RPMI7951 (cell line): ENCODE measurements at regions not wholly inside any gene's neighbourhood (a gene's known extent, or its start where the extent isn't known, plus 50 kb on each side); places are given as distances from the start of the nearest gene placed in this dataset.
"Not testable (repeated sequence)": the region's sequence is repeated elsewhere in the genome, so short reads cannot be mapped to it uniquely, and the experiment has no call there.

Experiments
- DNase-seq: peaks from one replicate; pipeline ENCODE4 v3.0.0-alpha.2; 2012; ENCODE audit warnings: low read depth

- DNase-seq: no peak
Observed at GRCh38 chrX:47776292-47777006, 60.3 kb upstream of the ZNF81 start.

DNA sequence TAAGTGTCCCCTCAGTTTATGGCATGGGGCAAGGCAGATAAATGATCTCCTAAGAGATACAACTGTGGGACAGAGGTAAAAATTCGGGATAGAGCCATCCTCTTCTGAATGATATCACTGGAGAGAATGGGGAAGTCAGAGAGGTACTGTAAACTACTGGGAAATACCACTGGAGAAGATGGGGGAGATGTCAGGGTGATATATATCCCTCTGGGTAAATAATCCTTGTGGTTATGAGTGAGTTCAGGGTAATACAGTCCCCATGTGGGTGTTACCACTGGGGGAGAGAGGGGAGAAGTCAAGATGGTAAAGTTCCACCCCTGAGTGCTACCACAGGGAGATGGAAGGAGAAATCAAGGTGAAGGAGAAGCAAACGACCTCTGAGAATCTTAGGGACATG lies 63.9 kb upstream of the ZNF81 start:
- DNase-seq: no peak

GRCh38 chrX:47771473-47771872 lies 65.2 kb upstream of the ZNF81 start:
- DNase-seq: no peak

DNA sequence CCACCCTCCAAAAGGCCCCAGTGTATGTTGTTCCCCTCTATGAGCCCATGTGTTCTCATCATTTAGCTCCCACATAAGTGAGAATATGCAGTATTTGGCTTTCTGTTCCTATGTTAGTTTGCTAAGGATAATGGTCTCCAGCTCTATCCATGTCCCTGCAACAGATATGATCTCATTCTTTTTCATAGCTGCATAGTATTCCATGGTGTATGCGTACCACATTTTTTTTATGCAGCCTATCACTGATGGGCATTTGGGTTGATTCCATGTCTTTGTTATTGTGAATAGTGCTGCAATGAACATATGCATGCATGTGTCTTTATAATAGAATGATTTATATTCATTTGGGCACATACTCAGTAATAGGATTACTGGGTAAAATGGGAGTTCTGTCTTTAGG lies 73.9 kb upstream of the ZNF81 start:
- DNase-seq: not testable (repeated sequence)

DNA sequence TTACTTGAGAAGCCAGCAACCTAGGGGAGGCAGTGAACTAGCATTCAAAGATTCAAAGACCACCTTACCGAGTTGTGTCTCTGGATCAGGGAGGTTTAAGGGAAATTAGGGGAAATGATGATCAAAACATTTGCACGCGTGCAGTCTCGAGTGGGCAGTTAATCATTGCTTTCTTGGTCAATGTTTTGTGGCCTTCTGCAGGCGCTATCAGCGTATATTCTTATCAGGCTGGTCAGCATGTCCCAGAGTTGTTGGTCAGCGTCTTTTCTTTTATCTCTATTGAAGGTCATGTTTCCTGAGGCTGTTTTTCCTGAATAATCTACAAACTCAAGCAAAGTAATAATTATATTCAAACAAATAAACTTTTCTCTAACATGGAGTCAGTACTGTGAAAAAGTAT lies 84.0 kb upstream of the ZNF81 start:
- DNase-seq: no peak

DNA sequence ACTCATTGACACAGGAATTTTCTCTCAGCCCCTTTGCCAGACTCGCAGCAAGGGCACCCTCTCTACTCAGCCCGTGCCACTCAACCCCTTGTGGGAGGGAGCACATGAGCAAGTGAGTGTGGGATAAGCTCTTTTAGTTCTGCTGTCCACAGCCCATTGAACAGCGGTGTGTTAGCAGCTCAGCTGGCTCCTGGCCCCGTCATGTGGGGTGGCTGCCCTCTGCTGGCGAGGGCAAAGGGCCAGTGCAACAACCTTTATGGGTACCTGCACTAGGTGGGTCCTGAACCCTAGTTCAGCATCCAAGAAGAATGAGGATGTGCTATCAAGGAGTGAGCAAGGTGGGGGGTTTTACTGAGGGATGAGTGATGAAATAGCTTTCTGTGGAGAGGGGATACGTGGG lies 85.0 kb upstream of the ZNF81 start:
- DNase-seq: peak; percentile 18

GRCh38 chrX:47749185-47749967 lies 87.3 kb upstream of the ZNF81 start:
- DNase-seq: peak; percentile 39

DNA sequence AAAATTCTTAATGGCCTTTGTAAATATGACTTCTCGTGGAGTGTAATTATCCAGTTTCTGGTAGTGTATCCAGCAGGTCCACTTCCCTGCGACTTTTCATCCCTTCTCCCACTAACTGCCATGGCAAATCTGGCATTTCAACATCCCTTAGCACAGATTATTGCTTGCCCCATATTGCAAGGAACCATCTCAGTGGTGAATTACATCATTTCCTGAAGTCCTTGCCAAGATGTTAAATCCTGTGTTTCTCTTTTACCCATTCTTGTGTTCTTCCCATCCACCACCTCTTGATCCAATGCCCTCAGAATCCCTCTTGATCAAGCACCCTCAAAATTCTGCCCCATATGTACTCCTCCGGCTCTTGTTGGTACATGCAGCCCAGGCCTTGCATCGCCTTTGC lies 88.1 kb upstream of the ZNF81 start:
- no peak for DNase-seq

DNA sequence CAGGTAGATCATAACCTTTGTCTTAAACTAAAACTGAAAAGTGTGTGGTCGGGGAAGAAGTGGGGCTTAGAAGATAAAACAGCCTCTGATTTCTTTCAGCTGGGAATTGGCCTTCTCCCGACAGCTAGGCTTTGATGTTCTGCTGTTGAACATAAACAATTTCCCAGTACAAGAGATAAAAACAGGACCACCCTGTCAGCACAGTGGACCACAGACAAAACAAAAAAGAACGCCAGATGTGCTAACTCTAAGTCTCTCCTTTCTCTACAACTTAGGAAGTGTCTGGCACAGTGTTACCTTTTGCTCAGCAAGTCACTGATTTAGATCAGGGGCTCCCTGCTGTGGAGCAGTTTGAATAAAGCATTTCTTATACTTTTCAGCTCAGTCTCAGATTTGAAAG lies 87.5 kb upstream of the UXT start:
- DNase-seq: no peak

GRCh38 chrX:47745416-47745815 lies 86.4 kb upstream of the UXT start:
- no peak for DNase-seq

GRCh38 chrX:47743504-47743903 lies 84.5 kb upstream of the UXT start:
- peak; percentile 18 for DNase-seq

DNA sequence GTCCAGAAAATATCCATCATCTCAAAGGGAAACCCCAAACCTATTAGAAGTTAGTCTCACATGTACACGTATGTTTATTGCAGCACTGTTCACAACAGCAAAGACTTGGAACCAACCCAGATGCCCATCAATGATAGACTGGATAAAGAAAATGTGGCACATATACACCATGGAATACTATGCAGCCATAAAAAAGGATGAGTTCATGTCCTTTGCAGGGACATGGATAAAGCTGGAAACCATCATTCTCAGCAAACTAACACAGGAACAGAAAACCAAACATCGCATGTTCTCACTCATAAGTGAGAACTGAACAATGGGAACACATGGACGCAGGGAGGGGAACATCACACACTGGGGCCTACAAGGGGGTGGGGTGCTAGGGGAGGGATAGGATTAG lies 79.9 kb upstream of the UXT start:
- not testable (repeated sequence) for DNase-seq

DNA sequence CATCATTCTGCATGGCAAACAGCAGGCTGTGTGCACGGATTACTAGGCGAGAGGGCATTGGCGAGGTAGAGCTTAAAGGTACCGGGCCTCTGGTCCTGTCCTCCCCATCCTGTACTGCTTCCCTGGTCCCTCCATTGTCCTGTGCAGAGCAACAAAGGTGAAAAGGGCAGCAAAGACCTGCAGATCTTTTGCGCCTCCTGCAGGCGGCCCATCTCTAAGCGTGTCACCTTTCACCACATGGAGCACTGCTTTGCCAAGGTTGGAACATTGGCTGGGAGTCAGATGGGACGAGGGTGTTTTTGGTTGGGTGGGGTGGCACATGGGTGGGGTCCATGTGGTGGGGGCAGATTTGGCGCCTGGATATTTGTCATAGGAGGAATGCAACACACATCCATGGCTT lies 64.7 kb upstream of the UXT start:
- DNase-seq: peak; percentile 12

DNA sequence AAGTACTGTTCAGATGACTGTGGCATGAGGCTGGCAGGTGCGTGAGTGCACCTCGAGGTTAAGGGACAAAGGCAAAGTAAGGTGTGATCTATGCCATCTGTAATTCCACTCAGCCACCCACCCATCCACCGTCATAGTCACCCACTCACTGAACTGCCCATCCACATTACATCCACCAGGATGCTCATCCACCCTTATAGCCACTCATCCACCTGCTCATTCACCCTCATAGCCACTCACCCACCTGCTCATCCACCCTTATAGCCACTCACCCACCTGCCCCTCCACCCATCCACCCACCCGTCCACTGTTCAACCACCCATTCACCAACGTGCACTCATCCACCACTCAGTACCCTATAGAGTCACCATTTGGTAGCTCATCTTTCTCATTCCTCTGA lies 64.1 kb upstream of the UXT start:
- no peak for DNase-seq

GRCh38 chrX:47722260-47722659 lies 63.3 kb upstream of the UXT start:
- no peak for DNase-seq

- DNase-seq: not testable (repeated sequence)
Observed at GRCh38 chrX:47715078-47715477, 56.1 kb upstream of the UXT start.

GRCh38 chrX:47712675-47713074 lies 53.7 kb upstream of the UXT start:
- not testable (repeated sequence) for DNase-seq

DNA sequence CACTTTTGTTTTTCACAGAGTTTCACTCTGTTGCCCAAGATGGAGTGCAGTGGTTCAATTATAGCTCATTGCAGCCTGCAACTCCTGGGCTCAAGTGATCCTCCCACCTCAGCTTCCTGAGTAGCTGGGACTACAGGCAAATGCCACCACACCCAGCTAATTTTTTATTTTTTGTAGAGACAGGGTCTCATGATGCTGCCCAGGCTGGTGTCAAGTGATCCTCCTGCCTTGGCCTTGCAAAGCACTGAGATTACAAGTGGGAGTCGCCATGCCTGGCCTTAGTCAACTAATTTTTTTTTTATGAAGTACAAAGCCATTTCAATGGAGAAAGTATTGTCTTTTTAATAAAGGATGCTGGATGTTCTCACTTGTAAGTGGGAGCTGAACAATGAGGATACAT lies 51.3 kb upstream of the UXT start:
- no peak for DNase-seq
